GM23338 (cell line): ENCODE measurements at regions not wholly inside any gene's neighbourhood (a gene's known extent, or its start where the extent isn't known, plus 50 kb on each side); places are given as distances from the start of the nearest gene placed in this dataset.

Experiments used
- CTCF ChIP-seq, 2 experiments: fragments of 200-600 bp in 1 of 2; sonication (generic) in 1 of 2; conservative IDR thresholded peaks; 2 replicates each; pipeline versions ENCODE4 v1.5.1 to v1.6.1; 2016 to 2017; ENCODE audit warnings: antibody characterized with exemption in 2 of 2, low read depth in 2 of 2, mild to moderate bottlenecking in 2 of 2, moderate library complexity in 1 of 2
- EZH2 ChIP-seq: fragments of 200-600 bp; sonication (generic); IDR thresholded peaks from one replicate; pipeline ENCODE4 v1.8.0; 2017; ENCODE audit warnings: antibody characterized with exemption, mild to moderate bottlenecking, low read depth; ENCODE audit not compliant: unreplicated experiment
- POLR2AphosphoS5 ChIP-seq: IDR thresholded peaks from 2 replicates; pipeline ENCODE4 v1.6.1; 2016; ENCODE audit warnings: antibody characterized with exemption, low read depth
- REST ChIP-seq: IDR thresholded peaks from one replicate; pipeline ENCODE4 v1.6.1; 2018; ENCODE audit warnings: antibody characterized with exemption; ENCODE audit not compliant: unreplicated experiment

- TF ChIP-seq EZH2 (no peak), CTCF (conservative IDR thresholded peaks at IDR 0.05; ENCODE audit: low read depth in 2 of 2) (no peak), POLR2AphosphoS5 (no peak), REST (no peak)
These were observed 130.8 kb upstream of the SMIM31 start for GRCh38 chr4:164623099-164623498.
